ENCODE measurements at regions not wholly inside any gene's neighbourhood (a gene's known extent, or its start where the extent isn't known, plus 50 kb on each side); places are given as distances from the start of the nearest gene placed in this dataset.

DNA sequence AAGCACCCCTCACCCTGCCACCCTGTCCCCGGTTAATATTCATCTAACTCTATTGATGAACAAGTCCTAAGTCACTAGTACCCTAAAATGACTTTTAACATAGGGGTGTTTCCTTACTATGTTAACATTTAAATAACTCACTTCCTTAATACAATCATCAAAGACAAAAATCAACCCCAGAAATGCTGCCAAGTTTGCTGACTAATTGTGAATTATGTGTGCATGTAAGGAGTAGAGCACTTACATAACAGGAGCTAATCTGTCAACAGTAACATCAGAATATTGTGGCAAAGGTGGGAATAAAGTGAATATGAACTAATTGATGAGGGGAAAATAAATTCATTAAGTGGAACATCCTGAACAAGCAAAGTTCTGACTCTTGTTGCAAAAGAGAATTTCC is 81.4 kb upstream of the ERBB4 start:
- no peaks in the 10 kb centered on the region for H3K4me1 ChIP-seq
- DNase-seq, result no peak
- TF ChIP-seq, protein P1, sequence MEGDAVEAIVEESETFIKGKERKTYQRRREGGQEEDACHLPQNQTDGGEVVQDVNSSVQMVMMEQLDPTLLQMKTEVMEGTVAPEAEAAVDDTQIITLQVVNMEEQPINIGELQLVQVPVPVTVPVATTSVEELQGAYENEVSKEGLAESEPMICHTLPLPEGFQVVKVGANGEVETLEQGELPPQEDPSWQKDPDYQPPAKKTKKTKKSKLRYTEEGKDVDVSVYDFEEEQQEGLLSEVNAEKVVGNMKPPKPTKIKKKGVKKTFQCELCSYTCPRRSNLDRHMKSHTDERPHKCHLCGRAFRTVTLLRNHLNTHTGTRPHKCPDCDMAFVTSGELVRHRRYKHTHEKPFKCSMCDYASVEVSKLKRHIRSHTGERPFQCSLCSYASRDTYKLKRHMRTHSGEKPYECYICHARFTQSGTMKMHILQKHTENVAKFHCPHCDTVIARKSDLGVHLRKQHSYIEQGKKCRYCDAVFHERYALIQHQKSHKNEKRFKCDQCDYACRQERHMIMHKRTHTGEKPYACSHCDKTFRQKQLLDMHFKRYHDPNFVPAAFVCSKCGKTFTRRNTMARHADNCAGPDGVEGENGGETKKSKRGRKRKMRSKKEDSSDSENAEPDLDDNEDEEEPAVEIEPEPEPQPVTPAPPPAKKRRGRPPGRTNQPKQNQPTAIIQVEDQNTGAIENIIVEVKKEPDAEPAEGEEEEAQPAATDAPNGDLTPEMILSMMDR (IDR thresholded peaks at IDR 0.05; ENCODE audit: low read depth, low read length), result no peak
- no peaks in the 10 kb centered on the region for H3K9me3 ChIP-seq
- H3K4me3 ChIP-seq (ENCODE audit: low read depth, low read length), result no peak overlapping the region
- peaks cover 14% of the 10 kb centered on the region for H3K27me3 ChIP-seq
- H3K36me3 ChIP-seq, result no peaks in the 10 kb centered on the region

DNA sequence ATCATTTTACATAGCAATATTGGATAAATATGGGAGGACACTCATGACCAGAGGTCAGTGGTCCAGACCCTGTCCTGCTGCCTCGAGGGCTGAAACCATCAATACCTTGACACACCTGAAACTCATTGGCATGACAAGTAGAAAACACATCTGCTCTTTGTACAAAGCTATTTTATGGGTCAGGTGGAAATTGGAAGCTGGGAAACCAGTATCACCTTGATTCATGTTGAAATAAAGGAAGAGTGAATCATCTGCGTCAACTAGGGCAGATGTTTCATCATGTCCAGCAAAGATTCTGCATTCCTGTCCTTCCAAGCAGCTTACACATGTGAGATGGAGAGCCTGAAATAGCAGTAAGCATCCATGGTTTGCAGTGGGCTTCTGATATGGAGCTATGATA is 80.0 kb upstream of the ERBB4 start:
- TF ChIP-seq, protein P1 (IDR thresholded peaks at IDR 0.05; ENCODE audit: low read depth, low read length), result no peak
- Histone ChIP-seq H3K36me3 (no peaks in the 10 kb centered on the region), H3K27me3 (peaks cover 15% of the 10 kb centered on the region), H3K4me3 (ENCODE audit: low read depth, low read length) (no peak overlapping the region), H3K9me3 (no peaks in the 10 kb centered on the region), H3K4me1 (no peaks in the 10 kb centered on the region)
- DNase-seq, result no peak

DNA sequence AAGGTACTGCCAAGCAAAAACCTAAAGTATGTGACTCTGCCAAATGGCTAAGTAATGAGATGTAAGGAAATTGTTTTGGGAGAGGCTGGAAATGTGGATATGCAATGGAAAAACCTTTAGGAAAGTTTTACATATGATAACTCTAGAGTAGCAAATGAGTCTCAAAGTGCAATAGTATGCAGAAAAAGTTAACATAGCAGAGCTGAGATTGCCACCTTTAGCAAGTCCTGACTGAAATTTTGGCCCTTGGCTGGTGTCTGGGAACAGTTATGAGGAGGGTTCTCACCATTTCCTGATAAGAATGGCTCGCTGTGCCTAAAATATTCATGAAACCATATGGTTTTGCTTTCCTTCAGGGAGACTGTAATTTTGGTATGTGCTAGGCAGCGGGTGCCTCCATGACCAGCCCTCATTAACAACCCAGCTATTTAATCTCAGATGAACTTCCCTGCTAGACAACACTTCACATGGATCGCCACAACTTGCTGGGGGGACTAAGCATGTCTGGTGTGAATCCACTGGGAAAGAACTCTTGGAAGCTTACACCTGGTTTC is 72.3 kb upstream of the ERBB4 start:
- no peaks in the 10 kb centered on the region for H3K4me1 ChIP-seq
- H3K36me3 ChIP-seq, result no peaks in the 10 kb centered on the region
- TF ChIP-seq, protein P1 (IDR thresholded peaks at IDR 0.05; ENCODE audit: low read depth, low read length), result no peak
- no peak for DNase-seq
- H3K27me3 ChIP-seq, result 0 out of 2 replicates have a peak, but pooled peaks cover 3% of the 10 kb centered on the region
- no peak overlapping the region for H3K4me3 ChIP-seq (ENCODE audit: low read depth, low read length)
- no peaks in the 10 kb centered on the region for H3K9me3 ChIP-seq

DNA sequence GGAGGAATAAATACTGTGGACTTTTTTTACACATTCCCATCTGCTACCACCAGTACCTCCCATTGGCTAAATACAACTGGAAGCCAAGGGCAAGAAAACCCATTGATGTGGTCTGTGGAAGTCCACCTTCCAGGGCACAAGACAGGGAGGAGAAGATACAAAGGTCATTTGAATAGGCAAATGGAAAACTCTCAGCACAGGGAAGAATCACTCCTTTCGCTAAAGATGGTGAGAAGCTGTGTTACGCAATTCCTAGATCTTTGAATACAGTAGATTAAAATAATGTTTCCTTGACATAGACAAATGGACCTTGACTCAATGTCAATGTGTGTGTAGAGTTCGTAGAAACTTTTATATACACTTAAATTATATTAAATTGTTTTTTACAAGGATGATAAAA is 70.9 kb upstream of the ERBB4 start:
- Histone ChIP-seq H3K9me3 (no peaks in the 10 kb centered on the region), H3K36me3 (no peaks in the 10 kb centered on the region), H3K27me3 (no peaks in the 10 kb centered on the region), H3K4me1 (no peaks in the 10 kb centered on the region), H3K4me3 (ENCODE audit: low read depth, low read length) (no peak overlapping the region)
- no peak for DNase-seq
- TF ChIP-seq, protein P1 (IDR thresholded peaks at IDR 0.05; ENCODE audit: low read depth, low read length), result no peak

DNA sequence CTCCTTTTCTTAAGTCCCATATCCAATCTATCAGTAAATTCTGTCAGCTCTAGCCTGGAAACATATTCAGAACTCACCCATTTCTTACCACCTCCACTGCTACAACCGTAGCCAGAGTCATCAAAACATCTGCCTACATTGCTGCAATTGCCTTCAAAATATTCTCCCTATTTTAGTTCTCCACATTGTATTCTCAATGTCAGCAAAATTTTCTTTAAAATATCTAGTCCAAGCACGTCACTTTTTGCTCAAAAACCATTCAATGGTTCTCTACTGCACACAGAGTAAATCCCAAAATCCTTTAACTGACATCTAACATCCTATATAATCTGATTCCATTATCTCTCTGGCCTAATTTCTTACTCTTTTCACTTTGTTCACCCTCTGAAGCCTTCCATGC is 68.5 kb upstream of the ERBB4 start:
- no peaks in the 10 kb centered on the region for H3K9me3 ChIP-seq
- no peaks in the 10 kb centered on the region for H3K4me1 ChIP-seq
- DNase-seq, result no peak
- no peaks in the 10 kb centered on the region for H3K36me3 ChIP-seq
- H3K4me3 ChIP-seq (ENCODE audit: low read depth, low read length), result no peak overlapping the region
- TF ChIP-seq, protein P1 (IDR thresholded peaks at IDR 0.05; ENCODE audit: low read depth, low read length), result no peak
- H3K27me3 ChIP-seq, result no peaks in the 10 kb centered on the region

DNA sequence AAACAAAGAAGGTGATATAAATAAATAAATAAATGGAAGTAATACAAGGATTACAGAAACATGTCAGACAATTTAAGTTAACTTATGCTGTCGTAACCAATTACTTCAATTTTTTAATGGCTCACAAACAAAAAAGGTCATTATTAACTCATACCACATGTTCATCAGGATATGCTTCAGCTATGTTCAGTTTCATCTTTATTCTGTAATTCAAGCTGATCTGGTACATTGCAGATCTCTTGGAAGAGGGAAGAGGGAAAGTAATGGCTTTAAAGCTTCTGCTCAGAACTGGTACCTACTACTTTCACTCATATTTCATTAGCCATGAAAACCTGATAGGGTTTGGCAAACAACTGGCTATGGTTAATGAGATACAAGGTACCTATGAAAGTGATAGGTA is 67.6 kb upstream of the ERBB4 start:
- Histone ChIP-seq H3K27me3 (no peaks in the 10 kb centered on the region), H3K36me3 (no peaks in the 10 kb centered on the region), H3K4me3 (ENCODE audit: low read depth, low read length) (no peak overlapping the region), H3K9me3 (no peaks in the 10 kb centered on the region), H3K4me1 (peaks cover 5% of the 10 kb centered on the region; the same call in 1 of the 2 replicates)
- TF ChIP-seq, protein P1 (IDR thresholded peaks at IDR 0.05; ENCODE audit: low read depth, low read length), result no peak
- DNase-seq, result no peak

Measured in BE2C (cell line).